Activated T-helper 1 cell treated with anti-CD3 and anti-CD28 coated beads, Interleukin-12 subunit alpha, Interleukin-12 subunit beta, Interleukin-2, Interleukin-4 antibody, amounts not matched to agents 30 ng/mL and 10 ng/mL and 1 ng/mL, durations not matched to agents 14 hours and 24 hours and 36 hours (primary cell): ENCODE measurements at regions not wholly inside any gene's neighbourhood (a gene's known extent, or its start where the extent isn't known, plus 50 kb on each side); places are given as distances from the start of the nearest gene placed in this dataset.

ENCODE experiments used
- DNase-seq: peaks from one replicate; pipeline ENCODE4 v3.0.0; 2021; ENCODE audit warnings: low spot score
- H3K27ac Mint-ChIP-seq: one replicate; pipeline ENCODE4 v1.8.0; 2021; ENCODE audit warnings: mild to moderate bottlenecking, mixed read lengths
- H3K27me3 Mint-ChIP-seq: one replicate; pipeline ENCODE4 v1.8.0; 2022; ENCODE audit warnings: mild to moderate bottlenecking, moderate library complexity, mixed read lengths; ENCODE audit not compliant: insufficient read depth
- H3K36me3 Mint-ChIP-seq: one replicate; pipeline ENCODE4 v1.8.0; 2021; ENCODE audit warnings: low read depth, mixed read lengths
- H3K4me1 Mint-ChIP-seq: one replicate; pipeline ENCODE4 v1.8.0; 2021; ENCODE audit warnings: low read depth, mixed read lengths
- H3K4me3 Mint-ChIP-seq: one replicate; pipeline ENCODE4 v1.8.0; 2021; ENCODE audit warnings: mild to moderate bottlenecking, moderate library complexity, mixed read lengths
- H3K9me3 Mint-ChIP-seq: one replicate; pipeline ENCODE4 v1.8.0; 2021; ENCODE audit warnings: mixed read lengths
- intact Hi-C: fragments of 100-400 bp; cut with micrococcal nuclease; formaldehyde crosslinking; loops from one replicate; pipeline ENCODE4 v1.15.1; 2024

- no peak for DNase-seq
- no peaks in the 10 kb centered on the region for H3K4me1 Mint-ChIP-seq
- H3K36me3 Mint-ChIP-seq, result no peaks in the 10 kb centered on the region
- H3K27ac Mint-ChIP-seq, result no peak overlapping the region
- H3K9me3 Mint-ChIP-seq, result no peaks in the 10 kb centered on the region
- H3K4me3 Mint-ChIP-seq, result no peak overlapping the region
- intact Hi-C loops, result no loop called here
- no peaks in the 10 kb centered on the region for H3K27me3 Mint-ChIP-seq
Observed at GRCh38 chr5:129387944-129388343, 72.2 kb upstream of the ADAMTS19 start.

- Mint-ChIP-seq H3K27me3 (no peaks in the 10 kb centered on the region), H3K27ac (no peak overlapping the region), H3K4me1 (no peaks in the 10 kb centered on the region), H3K4me3 (no peak overlapping the region), H3K36me3 (no peaks in the 10 kb centered on the region), H3K9me3 (peaks cover 5% of the 10 kb centered on the region)
- intact Hi-C loops, result no loop called here
- DNase-seq, result no peak
Observed at GRCh38 chr5:129392681-129393080, 67.4 kb upstream of the ADAMTS19 start.

- intact Hi-C loops, result no loop called here
Observed at GRCh38 chr5:129395247-129395646, 64.9 kb upstream of the ADAMTS19 start.

GRCh38 chr5:129398026-129398678, 61.9 kb upstream of the ADAMTS19 start:
- Mint-ChIP-seq H3K36me3 (no peaks in the 10 kb centered on the region), H3K4me1 (no peaks in the 10 kb centered on the region), H3K27me3 (no peaks in the 10 kb centered on the region), H3K9me3 (peaks cover 5% of the 10 kb centered on the region), H3K4me3 (no peak overlapping the region), H3K27ac (no peak overlapping the region)
- intact Hi-C loops, result no loop called here
- DNase-seq, result no peak

More at GRCh38 chr5:129395247-129395646, 64.9 kb upstream of the ADAMTS19 start:
- H3K9me3 Mint-ChIP-seq, result peaks cover 5% of the 10 kb centered on the region
- no peaks in the 10 kb centered on the region for H3K4me1 Mint-ChIP-seq
- DNase-seq, result no peak
- no peak overlapping the region for H3K27ac Mint-ChIP-seq
- no peaks in the 10 kb centered on the region for H3K27me3 Mint-ChIP-seq
- H3K36me3 Mint-ChIP-seq, result no peaks in the 10 kb centered on the region
- no peak overlapping the region for H3K4me3 Mint-ChIP-seq

GRCh38 chr5:129399069-129399468, 61.0 kb upstream of the ADAMTS19 start:
- Mint-ChIP-seq H3K27ac (no peak overlapping the region), H3K4me3 (no peak overlapping the region), H3K27me3 (no peaks in the 10 kb centered on the region), H3K36me3 (no peaks in the 10 kb centered on the region), H3K4me1 (no peaks in the 10 kb centered on the region), H3K9me3 (peaks cover 5% of the 10 kb centered on the region)
- DNase-seq, result no peak
- intact Hi-C loops, result no loop called here

GRCh38 chr5:129400395-129400983, 59.6 kb upstream of the ADAMTS19 start:
- no peak for DNase-seq
- Mint-ChIP-seq H3K27me3 (no peaks in the 10 kb centered on the region), H3K9me3 (peaks cover 5% of the 10 kb centered on the region), H3K4me3 (no peak overlapping the region), H3K4me1 (no peaks in the 10 kb centered on the region), H3K36me3 (no peaks in the 10 kb centered on the region), H3K27ac (no peak overlapping the region)
- intact Hi-C loops, result no loop called here

- Mint-ChIP-seq H3K36me3 (no peaks in the 10 kb centered on the region), H3K27me3 (no peaks in the 10 kb centered on the region)
- intact Hi-C loops, result no loop called here
Observed at GRCh38 chr5:129405222-129405621, 54.9 kb upstream of the ADAMTS19 start.

GRCh38 chr5:129406440-129406839, 53.7 kb upstream of the ADAMTS19 start:
- Mint-ChIP-seq H3K4me3 (no peak overlapping the region), H3K27me3 (no peaks in the 10 kb centered on the region), H3K4me1 (no peaks in the 10 kb centered on the region), H3K9me3 (no peaks in the 10 kb centered on the region), H3K27ac (no peak overlapping the region), H3K36me3 (no peaks in the 10 kb centered on the region)
- intact Hi-C loops, result no loop called here
- DNase-seq, result no peak

More at GRCh38 chr5:129405222-129405621, 54.9 kb upstream of the ADAMTS19 start:
- Mint-ChIP-seq H3K4me1 (no peaks in the 10 kb centered on the region), H3K9me3 (no peaks in the 10 kb centered on the region), H3K27ac (no peak overlapping the region), H3K4me3 (no peak overlapping the region)
- no peak for DNase-seq
